Transverse colon (tissue), 4 donors: ENCODE measurements at regions not wholly inside any gene's neighbourhood (a gene's known extent, or its start where the extent isn't known, plus 50 kb on each side); places are given as distances from the start of the nearest gene placed in this dataset.
"Not testable (repeated sequence)": the region's sequence is repeated elsewhere in the genome, so short reads cannot be mapped to it uniquely, and the experiment has no call there.

Experiments used
- DNase-seq: peaks from one replicate; pipeline ENCODE4 v3.0.0-alpha.2; 2019
- H3K27ac ChIP-seq, 4 donors: fragments of 200-600 bp; sonication (generic); 2 replicates each; pipeline ENCODE4 v1.5.1; 2016 to 2018; ENCODE audit warnings: inconsistent platforms in 4 of 4
- H3K27me3 ChIP-seq: fragments of 200-600 bp; sonication (generic); 2 replicates; pipeline ENCODE4 v1.5.1; 2017; ENCODE audit warnings: inconsistent platforms
- H3K36me3 ChIP-seq, 4 donors: fragments of 200-600 bp; sonication (generic); 2 replicates each; pipeline ENCODE4 v1.5.1; 2017 to 2019; ENCODE audit warnings: inconsistent platforms in 4 of 4
- H3K4me1 ChIP-seq, 4 donors: fragments of 200-600 bp; sonication (generic); 2 replicates each; pipeline ENCODE4 v1.5.1; 2017 to 2020; ENCODE audit warnings: inconsistent platforms in 4 of 4
- H3K4me3 ChIP-seq, 4 donors: fragments of 200-600 bp; sonication (generic); 1 replicate in 1 of 4; 2 replicates in 3 of 4; pipeline versions ENCODE4 v1.5.1 to v1.6.1; 2017 to 2019; ENCODE audit warnings: inconsistent platforms in 4 of 4
- H3K9me3 ChIP-seq, 2 donors: fragments of 200-600 bp; sonication (generic); 2 replicates each; pipeline ENCODE4 v1.5.1; 2017 to 2019; ENCODE audit warnings: inconsistent platforms in 2 of 2
- CTCF ChIP-seq, 5 experiments: fragments of 200-600 bp in 3 of 5; fragments of 450-650 bp in 2 of 5; sonication (generic) in 3 of 5; IDR thresholded peaks; 1 replicate in 2 of 5; 2 replicates in 3 of 5; pipeline ENCODE4 v1.5.1; 2016 to 2017; ENCODE audit warnings: antibody characterized with exemption in 5 of 5, inconsistent platforms in 3 of 5, mild to moderate bottlenecking in 2 of 5, moderate library complexity in 1 of 5
- EP300 ChIP-seq: sonication (generic); formaldehyde crosslinking; IDR thresholded peaks from one replicate; pipeline ENCODE4 v1.6.1; 2017; ENCODE audit warnings: antibody characterized with exemption, low read depth
- POLR2A ChIP-seq: fragments of 450-650 bp; IDR thresholded peaks from one replicate; pipeline ENCODE4 v1.6.1; 2016; ENCODE audit warnings: antibody characterized with exemption, mild to moderate bottlenecking, moderate library complexity
- POLR2AphosphoS5 ChIP-seq, 3 donors: sonication (generic); formaldehyde crosslinking; IDR thresholded peaks; one replicate each; pipeline ENCODE4 v1.6.1; 2016; ENCODE audit warnings: antibody characterized with exemption in 3 of 3
- WGBS, 2 donors: methylation state at CpG; one replicate each; pipeline ENCODE4 v1.1.5; 2018; ENCODE audit warnings: low coverage in 1 of 2; 5-methylcytosine and 5-hydroxymethylcytosine counted together
- in situ Hi-C, 4 donors: fragments of 200-750 bp; cut with MboI; loops; one replicate each; pipeline versions ENCODE4 v1.15.0 to v1.15.1; 2017; ENCODE audit warnings: low sequenced_read_pairs in 3 of 4, low pct_ligation_motif_present in 1 of 4, low pct_unique_long_range_greater_than_20kb in 1 of 4
- intact Hi-C: fragments of 100-400 bp; cut with DNase I; formaldehyde crosslinking; loops from one replicate; pipeline ENCODE4 v1.15.1; 2023; ENCODE audit warnings: low total_unique reads

GRCh38 chr1:219074084-219074728, 99.5 kb upstream of the LYPLAL1 start:
- no peaks in the 10 kb centered on the region for H3K36me3 ChIP-seq
- intact Hi-C loops = no loop called here
- DNase-seq = no peak
- H3K9me3 ChIP-seq = no peaks in the 10 kb centered on the region
- in situ Hi-C loops = no loop called here
- WGBS, 2 donors = 89 to 96% methylated on average over 4 to 5 of the region's 5 CpGs
- H3K4me3 ChIP-seq = no peak overlapping the region
- TF ChIP-seq POLR2A (no peak), CTCF (IDR thresholded peaks at IDR 0.05) (no peak), EP300 (no peak), POLR2AphosphoS5 (IDR thresholded peaks at IDR 0.05) (no peak)
- no peak overlapping the region for H3K27ac ChIP-seq
- no peaks in the 10 kb centered on the region for H3K4me1 ChIP-seq
- H3K27me3 ChIP-seq = no peaks in the 10 kb centered on the region

GRCh38 chr1:219075121-219075879, 98.4 kb upstream of the LYPLAL1 start:
- Histone ChIP-seq H3K4me1 (no peaks in the 10 kb centered on the region), H3K36me3 (no peaks in the 10 kb centered on the region), H3K9me3 (no peaks in the 10 kb centered on the region), H3K27me3 (no peaks in the 10 kb centered on the region), H3K4me3 (no peak overlapping the region), H3K27ac (no peak overlapping the region)
- intact Hi-C loops = no loop called here
- no peak for TF ChIP-seq EP300
- TF ChIP-seq POLR2AphosphoS5 (IDR thresholded peaks at IDR 0.05) = no peak
- TF ChIP-seq POLR2A = no peak
- WGBS, 2 donors = 79 to 83% methylated on average over 2 of the region's 2 CpGs
- in situ Hi-C loops = no loop called here
- DNase-seq = no peak

- DNase-seq = no peak
- H3K27ac ChIP-seq = no peak overlapping the region
- no peaks in the 10 kb centered on the region for H3K4me1 ChIP-seq
- intact Hi-C loops (no loop called here), in situ Hi-C loops (no loop called here)
- H3K4me3 ChIP-seq = no peak overlapping the region
- H3K36me3 ChIP-seq = no peaks in the 10 kb centered on the region
- 70 to 85% methylated on average over 1 of the region's 1 CpG for WGBS, 2 donors
- TF ChIP-seq POLR2A (no peak), POLR2AphosphoS5 (IDR thresholded peaks at IDR 0.05) (no peak), CTCF (IDR thresholded peaks at IDR 0.05) (no peak), EP300 (no peak)
- no peaks in the 10 kb centered on the region for H3K9me3 ChIP-seq
- H3K27me3 ChIP-seq = no peaks in the 10 kb centered on the region
Measured at GRCh38 chr1:219076326-219076937, 97.2 kb upstream of the LYPLAL1 start.

GRCh38 chr1:219077767-219078166, 95.9 kb upstream of the LYPLAL1 start:
- intact Hi-C loops, H3K9me3 ChIP-seq, in situ Hi-C loops, H3K27me3 ChIP-seq, H3K36me3 ChIP-seq, DNase-seq, H3K4me3 ChIP-seq, H3K27ac ChIP-seq, H3K4me1 ChIP-seq: not testable (repeated sequence)
- WGBS, 2 donors = 92 to 97% methylated on average over 3 of the region's 3 CpGs
